IPS DF 4.7 (cell line): ENCODE measurements at regions not wholly inside any gene's neighbourhood (a gene's known extent, or its start where the extent isn't known, plus 50 kb on each side); places are given as distances from the start of the nearest gene placed in this dataset.

Experiments
- DNase-seq: peaks from one replicate; pipeline ENCODE4 v3.0.0-alpha.2; 2013; ENCODE audit warnings: low spot score; ENCODE audit errors: extremely low read depth

DNA sequence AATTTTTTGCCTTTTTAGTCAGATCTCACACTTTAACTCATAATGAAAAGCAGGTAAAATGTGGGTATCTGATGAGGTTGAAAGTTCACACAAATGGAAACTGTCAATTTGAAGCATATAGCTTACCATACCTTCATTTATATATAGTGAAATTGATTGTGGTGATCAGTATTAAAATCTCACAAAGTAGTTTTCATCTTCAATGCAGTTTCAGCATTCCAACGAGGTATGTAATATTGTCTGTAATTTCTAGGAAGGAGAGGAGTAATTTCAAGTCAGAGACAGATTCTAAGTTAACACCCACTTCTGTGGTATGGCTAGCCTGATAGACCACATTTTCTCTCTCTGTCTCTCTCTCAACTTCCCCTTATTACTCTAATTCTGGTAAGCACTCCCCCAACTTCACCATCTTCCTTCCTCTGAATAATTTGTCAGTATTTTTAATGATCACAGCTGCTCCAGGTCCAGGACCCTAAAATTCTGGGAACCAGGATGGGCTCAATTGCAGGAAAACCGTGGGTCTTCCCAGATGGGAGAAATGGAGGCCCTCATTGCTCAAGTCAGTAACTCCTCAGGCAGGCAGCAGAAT, 455.7 kb downstream of the FGF9 start:
- no peak for DNase-seq

DNA sequence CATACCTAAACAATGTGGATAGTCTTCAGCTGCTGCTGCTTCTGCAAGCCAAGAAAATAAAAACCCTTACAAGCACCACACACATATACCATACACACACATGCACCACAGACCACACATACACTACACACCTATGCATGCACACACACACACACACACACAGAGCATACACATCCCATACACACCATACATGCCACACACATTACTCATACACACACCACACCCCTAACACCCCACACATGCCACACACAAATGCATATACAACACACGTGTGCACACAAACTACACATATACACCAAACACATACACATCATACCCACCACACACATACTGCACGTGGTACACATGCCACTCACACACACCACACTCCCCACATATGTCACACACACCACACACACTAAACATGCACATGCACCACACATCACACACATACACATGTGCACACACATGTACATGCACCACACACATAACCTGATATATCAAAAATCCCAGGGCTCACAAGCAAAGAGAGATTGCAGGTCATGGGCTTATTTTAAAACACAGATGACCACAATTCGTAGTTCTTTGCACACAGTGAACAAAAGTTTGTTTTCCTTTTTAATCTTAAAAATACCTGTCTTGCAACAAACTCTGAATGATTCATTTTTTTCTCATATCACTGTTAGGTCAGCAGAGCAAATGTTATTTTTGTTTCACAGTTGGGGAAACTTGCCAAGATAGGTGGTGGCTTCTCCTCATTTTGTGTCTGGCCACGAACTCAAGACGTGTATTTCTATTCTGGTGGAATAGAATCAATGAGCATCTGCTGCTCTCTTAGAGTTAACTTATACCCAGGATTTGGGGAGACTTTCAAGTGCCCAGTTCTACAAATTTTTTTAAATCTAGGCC, 456.6 kb downstream of the FGF9 start:
- DNase-seq, result no peak

DNA sequence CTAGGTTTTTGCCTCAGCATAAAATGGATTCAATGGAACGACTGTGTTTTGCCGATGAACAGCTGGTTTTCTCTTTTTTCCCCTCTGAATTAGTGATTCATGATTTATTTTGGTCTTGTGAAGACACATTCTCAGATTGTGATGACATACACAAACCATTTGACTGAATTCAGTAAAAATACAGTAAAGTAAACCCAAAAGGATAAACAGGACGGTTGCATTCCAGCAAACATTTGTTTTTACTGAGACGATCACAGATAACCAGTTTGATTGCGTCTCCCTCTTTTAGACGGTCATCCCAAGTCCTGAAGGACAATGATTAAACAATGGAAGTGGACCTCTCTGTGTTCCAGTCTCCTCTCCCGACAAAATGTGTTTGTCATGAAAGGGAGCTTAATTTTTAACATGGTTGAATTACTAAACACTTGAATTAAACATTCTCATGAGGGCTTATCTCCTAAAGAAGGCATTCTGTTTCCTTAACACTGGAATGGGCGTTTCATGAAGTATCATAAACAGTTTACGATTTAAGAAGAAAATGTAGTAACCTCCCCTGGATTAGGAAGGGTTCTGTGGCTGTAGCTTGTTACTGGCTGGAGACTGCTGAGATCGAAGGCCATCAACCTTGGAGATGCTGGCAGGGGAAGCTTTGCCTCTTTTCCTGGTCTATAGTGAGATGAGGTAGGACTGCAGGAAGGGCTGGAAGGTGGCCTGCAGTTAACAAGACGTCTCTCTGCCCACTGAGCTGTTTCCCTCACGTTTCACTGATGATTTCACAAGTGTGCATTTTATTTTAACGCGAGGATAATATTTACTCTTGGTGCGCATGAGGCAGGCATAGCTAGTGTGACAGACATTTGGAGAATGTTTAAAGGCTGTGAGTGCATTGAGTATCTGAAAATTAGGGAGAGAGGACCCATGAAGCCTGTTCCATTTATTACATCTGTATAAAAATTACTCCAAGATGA, 457.9 kb downstream of the FGF9 start:
- no peak for DNase-seq

DNA sequence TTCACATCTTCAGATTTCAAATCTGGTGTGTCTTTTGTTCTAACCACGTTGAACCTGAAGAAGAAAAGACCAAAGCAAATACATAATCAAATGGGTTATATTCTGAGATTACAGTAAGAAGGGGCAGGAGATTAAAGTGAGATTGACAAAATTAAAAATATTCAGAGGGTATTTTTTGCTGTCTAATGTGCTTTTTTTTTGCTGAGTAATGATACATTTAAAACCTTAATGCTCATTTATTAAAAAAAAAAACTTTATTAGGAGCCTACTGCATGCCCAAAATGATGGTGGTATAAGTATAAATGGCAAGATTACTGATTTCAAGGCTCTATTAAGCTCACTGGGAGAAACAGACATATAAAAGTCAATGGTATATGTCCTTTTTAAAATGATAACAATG, 459.4 kb downstream of the FGF9 start:
- DNase-seq, result no peak

DNA sequence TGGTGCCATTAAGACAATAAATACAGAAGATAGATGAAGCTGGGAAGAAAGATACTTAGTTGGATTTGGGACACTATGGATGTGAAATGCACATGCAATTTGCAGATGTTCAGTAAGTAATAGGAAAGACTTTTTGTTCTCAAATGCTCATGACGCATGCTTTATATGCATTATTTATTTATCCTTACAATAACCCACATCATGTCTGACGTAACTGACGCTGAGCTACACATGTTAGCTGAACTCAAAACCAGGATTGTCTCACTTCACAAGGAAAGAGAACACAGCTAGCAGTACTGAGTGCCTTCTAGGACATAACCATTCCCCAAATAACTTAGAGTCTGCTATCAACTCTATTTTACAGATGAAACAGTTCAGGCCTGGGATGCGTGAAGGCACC, 463.4 kb downstream of the FGF9 start:
- no peak for DNase-seq

DNA sequence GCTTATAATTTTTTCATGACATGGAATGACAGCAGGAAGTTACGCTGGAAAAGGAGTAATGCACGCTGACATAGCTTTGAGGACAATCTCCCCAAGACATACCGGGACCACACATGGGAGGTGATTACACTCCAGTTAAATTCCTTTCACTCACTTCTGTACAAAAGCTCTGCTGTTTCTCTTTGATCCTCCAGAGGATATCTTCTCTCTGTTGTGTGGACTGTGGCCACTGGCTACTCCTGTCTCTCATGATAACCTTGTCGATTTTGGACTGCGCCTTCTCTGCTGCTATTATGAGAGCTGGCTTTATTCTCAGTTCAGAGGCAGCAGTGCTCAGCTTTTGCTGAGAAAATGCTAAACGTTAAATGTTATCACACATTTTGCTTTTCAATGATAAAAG, 464.6 kb downstream of the FGF9 start:
- DNase-seq, result no peak

DNA sequence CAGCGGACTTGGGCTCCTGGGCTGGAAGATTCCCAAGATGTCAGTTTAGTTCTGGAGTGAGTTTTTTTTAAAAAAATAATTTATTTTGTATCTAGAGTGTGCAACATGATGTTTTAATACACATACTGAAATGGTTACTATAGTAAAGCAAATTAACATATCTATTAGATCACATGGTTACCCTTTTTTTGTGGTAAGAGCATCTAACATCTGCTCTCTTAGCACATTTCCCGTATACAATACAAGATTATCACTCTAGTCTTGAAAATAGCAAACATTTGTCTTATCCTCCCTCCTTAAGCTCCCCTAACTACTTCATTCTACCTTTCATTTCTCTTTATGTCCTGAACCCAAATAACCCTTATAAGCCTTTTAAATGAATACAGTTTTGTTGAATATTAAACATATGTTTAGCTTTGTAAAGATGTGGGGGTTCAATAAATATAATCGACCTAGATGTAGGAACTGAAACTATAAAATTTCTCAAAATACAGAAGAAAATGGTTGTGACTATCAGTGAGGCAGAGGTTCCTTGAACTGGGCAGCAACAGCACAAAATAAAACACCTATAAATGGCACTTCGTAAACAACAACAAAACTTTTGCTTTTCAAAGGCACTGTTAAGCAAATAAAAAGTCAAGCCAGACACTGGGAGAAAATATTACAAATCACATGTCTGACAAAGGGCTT, 466.6 kb downstream of the FGF9 start:
- DNase-seq, result no peak

DNA sequence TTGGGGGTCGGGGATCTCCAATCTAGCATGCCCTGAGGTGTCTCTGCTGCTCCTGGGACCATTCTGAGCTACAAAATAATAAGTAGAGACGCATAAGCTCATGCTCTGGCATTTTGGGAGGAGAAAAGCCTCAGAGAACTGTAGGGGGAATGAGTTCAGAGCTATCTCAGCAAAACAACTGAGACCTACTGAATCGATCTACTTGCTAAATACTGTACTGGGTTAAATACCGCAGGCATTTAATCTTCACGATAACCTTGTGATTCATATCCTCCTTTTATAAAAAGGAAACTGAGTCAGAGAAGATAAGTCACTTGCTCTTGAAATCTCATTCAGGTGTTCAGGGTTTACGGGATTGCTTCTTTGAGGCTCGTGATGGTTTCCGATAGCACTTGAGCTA, 468.1 kb downstream of the FGF9 start:
- no peak for DNase-seq

DNA sequence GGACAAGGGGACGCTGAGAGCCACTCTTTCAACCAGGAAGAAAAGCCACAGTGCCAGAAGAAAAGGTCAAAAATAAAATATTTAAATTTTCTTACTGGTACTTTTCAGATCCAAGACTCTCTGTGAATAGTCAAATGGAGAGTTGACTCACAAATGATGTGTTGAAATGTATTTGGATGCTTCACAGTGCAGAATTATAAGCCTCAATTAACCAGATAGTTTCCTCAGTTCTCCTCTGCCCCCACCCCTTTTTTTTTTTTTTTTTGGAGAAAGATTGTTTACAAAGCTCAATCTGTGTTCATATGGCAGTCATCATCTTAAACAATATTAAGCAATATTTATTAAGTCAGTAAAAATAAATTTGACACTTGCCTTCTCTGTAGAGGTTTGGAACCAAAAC, 470.8 kb downstream of the FGF9 start:
- no peak for DNase-seq

DNA sequence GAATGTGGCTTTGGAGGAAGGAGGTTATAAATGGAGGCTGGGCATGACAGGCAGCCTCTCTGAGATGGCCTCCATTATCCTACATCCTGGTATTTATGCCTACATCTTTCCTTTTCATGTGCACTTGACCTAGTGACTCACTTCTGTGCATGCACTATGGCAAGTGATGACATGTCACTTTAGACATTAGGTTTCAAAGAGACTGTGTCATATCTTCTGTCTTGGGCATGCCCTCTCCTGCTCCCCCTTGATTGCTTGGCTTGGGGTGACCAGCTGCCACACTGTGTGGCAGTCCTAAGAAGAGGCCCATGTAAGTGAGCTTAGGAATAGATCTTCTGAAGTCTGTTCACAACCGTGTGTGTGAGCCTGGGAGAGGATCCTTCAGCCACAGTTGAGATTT, 472.8 kb downstream of the FGF9 start:
- DNase-seq, result no peak

DNA sequence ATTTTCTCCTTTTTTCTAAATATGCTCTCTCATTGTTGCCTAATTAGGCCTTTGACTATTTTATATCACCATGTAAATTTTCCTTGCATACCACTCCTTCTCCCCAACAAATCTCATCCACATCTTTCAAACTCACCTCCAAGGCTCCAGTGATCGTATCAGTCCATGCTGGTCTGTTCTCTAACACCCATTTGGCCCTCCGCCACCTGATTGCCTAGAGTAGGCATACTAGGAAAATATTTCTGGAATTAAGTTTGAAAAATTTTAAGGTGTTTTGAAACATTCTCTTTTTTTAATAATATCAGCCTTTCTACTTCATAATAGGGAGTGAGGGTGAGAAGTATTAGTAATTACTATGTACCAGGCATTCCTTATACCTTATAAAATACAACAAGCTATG, 473.9 kb downstream of the FGF9 start:
- no peak for DNase-seq

DNA sequence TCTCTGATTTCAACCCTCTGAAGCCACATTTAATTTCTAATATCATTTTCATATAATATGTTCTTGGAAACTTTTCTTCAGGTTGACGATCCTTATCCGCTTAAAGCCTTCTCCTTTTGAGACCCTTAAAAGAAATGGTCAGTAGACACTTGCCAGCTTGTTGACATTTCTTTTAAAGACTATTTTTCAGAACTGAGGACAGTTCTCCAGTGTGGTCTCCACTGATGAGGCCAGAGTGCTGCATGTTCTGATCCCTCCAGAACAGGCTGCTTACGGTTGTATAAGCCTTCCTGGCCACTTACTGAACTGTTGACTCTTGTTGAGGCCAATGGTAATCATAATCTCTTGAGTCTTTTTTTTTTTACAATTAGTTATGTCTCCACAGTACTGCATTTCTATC, 477.3 kb downstream of the FGF9 start:
- DNase-seq, result no peak

DNA sequence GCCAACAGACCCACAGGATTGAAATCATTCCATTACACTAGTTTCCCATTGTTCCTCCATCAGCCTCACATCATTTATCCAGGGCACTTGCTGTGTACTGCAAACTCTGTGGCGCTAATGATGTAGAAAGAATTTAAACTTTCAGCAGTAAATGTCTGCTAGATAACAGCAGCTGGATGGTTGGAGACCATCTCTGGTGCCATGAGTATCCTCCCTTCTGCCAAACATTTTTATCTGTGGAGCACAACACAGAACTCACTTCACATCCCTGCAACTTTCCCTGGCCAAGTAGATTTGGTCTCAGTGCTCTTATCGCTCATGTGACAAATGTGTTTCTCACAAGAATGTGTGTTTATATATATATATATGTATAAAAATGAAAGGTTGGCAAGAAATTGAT, 481.9 kb downstream of the FGF9 start:
- no peak for DNase-seq

DNA sequence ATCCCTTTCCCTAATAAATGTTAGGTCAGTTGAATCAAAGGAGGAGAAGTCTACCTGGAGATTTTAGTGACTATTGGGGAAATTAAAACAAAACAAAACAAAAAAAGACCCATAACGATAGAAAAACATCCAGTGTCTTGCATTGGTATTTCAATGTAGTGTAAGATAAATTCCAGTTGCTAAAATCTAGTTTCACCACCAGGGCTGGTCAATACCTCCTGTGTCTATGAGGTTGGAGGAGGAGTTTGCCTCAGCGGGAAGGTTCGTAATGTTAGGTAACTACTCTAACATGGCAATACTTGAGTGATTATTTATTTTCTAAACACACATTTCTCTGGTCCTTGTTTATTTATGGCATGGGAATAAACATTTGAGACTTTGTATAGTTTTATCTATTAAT, 483.2 kb downstream of the FGF9 start:
- DNase-seq, result no peak

DNA sequence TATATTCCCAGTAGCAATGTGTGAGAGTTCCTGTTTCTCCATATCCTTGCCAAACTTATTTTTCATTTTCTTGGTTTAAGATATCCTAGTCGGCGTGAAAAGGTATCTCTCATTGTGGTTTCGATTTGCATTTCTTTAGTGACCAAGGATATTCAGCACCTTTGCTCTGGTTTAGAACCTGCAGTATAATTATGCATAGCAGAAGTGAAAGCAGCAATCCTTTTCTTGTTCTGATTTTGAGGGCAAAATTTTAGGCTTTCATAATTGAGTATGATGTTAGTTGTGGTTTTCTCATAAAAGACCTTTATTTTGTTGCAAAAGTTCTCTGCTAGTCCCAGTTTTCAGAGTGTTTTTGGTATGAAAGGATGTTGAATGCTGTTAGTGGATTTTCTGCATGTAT, 491.0 kb downstream of the FGF9 start:
- DNase-seq, result no peak

DNA sequence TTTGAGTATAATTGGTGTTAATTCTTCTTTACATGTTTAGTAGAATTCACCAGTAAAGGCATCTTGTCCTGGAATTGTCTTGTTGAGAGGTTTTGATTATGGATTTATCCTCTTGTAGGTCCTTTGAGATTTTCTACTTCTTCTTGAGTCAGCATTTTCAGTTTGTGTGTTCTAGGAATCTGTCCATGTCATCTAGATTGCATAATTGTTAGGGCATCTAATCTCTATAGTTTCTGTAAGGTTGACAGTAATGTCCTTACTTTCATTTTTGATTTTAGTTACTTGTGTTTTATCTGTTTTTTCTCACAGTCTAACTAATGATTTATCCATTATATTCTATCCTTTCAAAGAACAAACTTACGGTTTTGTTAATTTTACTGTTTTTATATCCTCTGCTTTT, 492.0 kb downstream of the FGF9 start:
- no peak for DNase-seq

DNA sequence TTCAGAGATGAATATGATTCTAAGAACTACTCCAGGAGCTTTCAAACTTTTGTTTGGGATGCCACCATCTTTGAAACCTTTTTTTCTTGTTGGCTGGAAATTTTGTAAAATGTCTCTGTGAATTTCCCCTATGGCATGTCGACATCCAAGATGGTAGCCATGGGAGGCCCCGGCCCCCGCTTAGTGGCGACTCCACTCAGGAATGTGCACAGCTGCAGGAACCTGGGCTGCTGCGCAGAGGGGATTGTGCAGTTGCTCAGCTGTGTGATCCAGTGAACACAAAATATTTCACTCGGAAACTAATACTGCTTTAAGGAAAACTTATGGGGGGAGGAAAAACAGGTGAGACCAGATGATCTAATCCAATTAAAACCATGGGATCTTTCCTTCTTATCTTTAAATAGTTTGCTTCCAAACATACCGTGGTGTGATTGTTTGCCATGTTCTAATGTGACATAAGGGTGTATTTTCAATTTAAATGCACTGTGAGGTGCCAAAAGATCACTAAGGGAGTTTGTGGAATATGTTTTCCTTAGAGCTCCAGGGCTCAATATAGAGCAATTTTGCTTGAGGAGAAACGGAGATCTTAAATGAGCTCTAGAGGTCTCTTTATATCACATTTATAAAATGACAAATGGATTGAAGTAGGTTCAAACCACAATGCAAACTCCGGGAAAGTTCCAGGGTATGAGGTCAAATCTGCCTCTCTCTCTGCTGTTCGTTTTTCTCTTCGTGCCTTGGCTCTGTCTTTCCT, 497.7 kb downstream of the FGF9 start:
- DNase-seq, result no peak

DNA sequence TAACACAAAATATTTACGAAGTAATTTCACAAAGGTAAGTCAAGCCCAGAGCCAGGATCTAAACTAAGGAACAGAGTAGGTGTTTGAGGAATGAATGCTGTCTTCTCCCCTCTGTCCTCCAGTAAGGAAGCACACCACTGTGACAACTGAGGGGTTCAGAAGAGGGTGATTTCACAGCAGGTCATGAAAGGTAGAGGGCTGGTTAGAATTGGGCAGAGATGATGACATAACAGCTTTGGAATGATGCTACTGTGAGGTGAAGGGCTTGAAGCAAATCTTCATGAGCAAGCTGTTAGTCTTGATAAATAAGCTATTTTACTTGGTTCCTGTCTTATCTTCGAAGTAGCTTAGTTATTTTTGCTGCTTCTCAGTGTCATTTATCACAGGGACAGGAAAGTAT, 498.6 kb downstream of the FGF9 start:
- no peak for DNase-seq

DNA sequence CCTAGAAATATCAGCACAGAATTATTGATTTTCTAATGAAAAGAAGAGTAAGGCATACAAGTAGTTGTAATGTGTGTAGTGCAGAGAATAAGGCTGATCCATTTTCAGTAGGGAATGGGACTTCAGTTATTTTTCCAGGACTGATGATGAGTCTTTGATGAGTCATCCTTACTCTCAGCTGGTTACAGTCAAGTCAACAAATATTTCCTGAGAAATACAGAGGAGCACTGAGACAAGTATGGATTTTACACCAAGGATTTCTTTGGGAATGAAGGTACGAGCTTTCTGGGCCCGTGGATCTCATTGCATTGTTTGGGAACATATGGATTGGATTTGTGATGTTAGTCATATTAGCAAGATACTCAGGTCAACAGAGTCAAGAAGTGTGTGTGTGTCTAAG, 502.7 kb downstream of the FGF9 start:
- DNase-seq, result no peak

DNA sequence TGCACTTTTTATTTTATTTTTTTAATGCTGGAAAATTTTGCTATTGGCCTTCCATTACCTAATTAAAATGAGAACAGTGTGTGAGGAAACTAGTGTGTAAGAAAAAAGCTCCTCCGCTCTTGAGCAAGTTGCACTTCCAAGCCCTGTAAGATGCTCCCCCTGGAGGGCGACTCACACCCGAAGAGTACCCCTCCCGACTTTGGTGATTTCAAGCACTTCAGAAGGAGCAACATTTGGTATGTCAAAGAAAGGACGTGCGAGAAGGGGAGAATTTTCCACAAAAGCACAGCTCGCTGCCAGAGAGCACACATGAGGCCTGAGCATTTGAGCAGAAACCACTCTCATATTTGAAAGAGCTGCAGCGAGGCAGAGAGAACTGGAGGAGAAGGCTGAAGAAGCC, 504.4 kb downstream of the FGF9 start:
- no peak for DNase-seq

DNA sequence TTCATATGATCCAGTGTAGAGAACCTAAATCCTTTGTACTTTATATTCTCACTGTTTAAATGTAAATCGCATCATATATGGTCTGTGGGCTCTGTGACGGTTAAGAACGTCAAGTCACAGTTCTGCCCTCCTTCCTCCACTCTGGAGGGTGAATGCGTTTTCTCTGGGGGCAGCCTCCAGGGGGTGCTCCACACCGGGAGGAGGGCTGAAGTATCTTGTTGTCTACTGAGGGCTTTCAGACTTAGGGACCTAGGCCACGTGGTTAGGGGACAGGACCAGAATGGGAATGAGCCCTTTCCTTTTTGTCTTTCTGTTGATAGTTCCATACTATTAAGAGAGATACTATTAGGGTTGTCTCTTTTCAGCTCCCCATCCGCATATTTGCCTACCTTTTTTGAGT, 504.9 kb downstream of the FGF9 start:
- no peak for DNase-seq
